GM23338 (cell line): ENCODE measurements at regions not wholly inside any gene's neighbourhood (a gene's known extent, or its start where the extent isn't known, plus 50 kb on each side); places are given as distances from the start of the nearest gene placed in this dataset.

Source experiments
- ATAC-seq: fragments of 200-7000 bp; cut with Tn5 transposase; 3 replicates; pipeline ENCODE4 v1.9.1; 2020
- DNase-seq: peaks from one replicate; pipeline ENCODE4 v3.0.0-alpha.2; 2015; ENCODE audit warnings: low spot score
- H2AFZ ChIP-seq: fragments of 200-600 bp; sonication (generic); 2 replicates; pipeline ENCODE4 v1.8.0; 2016; ENCODE audit warnings: antibody characterized with exemption, mild to moderate bottlenecking, moderate library complexity
- H3F3A ChIP-seq: fragments of 200-600 bp; sonication (generic); replicated peaks from 2 replicates; pipeline ENCODE4 v1.8.0; 2017; ENCODE audit warnings: antibody characterized with exemption, mixed run types, low read depth
- H3K27ac ChIP-seq: fragments of 200-600 bp; sonication (generic); 2 replicates; pipeline ENCODE4 v1.6.1; 2016; ENCODE audit warnings: low read depth
- H3K27me3 ChIP-seq: fragments of 200-600 bp; sonication (generic); 2 replicates; pipeline ENCODE4 v1.8.0; 2016; ENCODE audit warnings: mild to moderate bottlenecking, mixed run types, moderate library complexity; ENCODE audit not compliant: insufficient read depth
- H3K36me3 ChIP-seq: fragments of 200-600 bp; sonication (generic); 2 replicates; pipeline ENCODE4 v1.8.0; 2016; ENCODE audit warnings: mild to moderate bottlenecking; ENCODE audit not compliant: insufficient read depth
- H3K4me1 ChIP-seq: fragments of 200-600 bp; sonication (generic); 2 replicates; pipeline ENCODE4 v1.8.0; 2016; ENCODE audit warnings: mild to moderate bottlenecking, moderate library complexity; ENCODE audit not compliant: insufficient read depth
- H3K4me2 ChIP-seq: fragments of 200-600 bp; sonication (generic); 2 replicates; pipeline ENCODE4 v1.7.1; 2017; ENCODE audit warnings: mixed run types
- H3K4me3 ChIP-seq: fragments of 200-600 bp; sonication (generic); 2 replicates; pipeline ENCODE4 v1.6.1; 2016; ENCODE audit warnings: mixed run types
- H3K79me2 ChIP-seq: fragments of 200-600 bp; sonication (generic); replicated peaks from 2 replicates; pipeline ENCODE4 v1.8.0; 2017; ENCODE audit warnings: mild to moderate bottlenecking; ENCODE audit not compliant: insufficient read depth
- H3K9me2 ChIP-seq: fragments of 200-600 bp; sonication (generic); 2 replicates; pipeline ENCODE4 v1.8.0; 2017; ENCODE audit not compliant: insufficient read depth
- H4K20me1 ChIP-seq: fragments of 200-600 bp; sonication (generic); replicated peaks from 2 replicates; pipeline ENCODE4 v1.8.0; 2017; ENCODE audit warnings: mild to moderate bottlenecking; ENCODE audit not compliant: insufficient read depth
- H3K27ac Mint-ChIP-seq: 2 replicates; pipeline ENCODE4 v1.8.0; 2020; ENCODE audit warnings: inconsistent platforms, mild to moderate bottlenecking, moderate library complexity, mixed read lengths
- H3K27me3 Mint-ChIP-seq: 3 replicates; pipeline ENCODE4 v1.8.0; 2022; ENCODE audit warnings: low read depth, mild to moderate bottlenecking, moderate library complexity, mixed read lengths, inconsistent platforms; ENCODE audit not compliant: insufficient read depth, poor library complexity
- H3K36me3 Mint-ChIP-seq: 3 replicates; pipeline ENCODE4 v1.8.0; 2021; ENCODE audit warnings: low read depth, mild to moderate bottlenecking, inconsistent platforms, moderate library complexity, mixed read lengths
- H3K4me1 Mint-ChIP-seq: 3 replicates; pipeline ENCODE4 v1.8.0; 2020; ENCODE audit warnings: mild to moderate bottlenecking, inconsistent platforms, mixed read lengths
- H3K4me3 Mint-ChIP-seq: 3 replicates; pipeline ENCODE4 v1.8.0; 2021; ENCODE audit warnings: moderate library complexity, mild to moderate bottlenecking, inconsistent platforms, mixed read lengths
- H3K9me3 Mint-ChIP-seq: 3 replicates; pipeline ENCODE4 v1.8.0; 2020; ENCODE audit warnings: moderate library complexity, mild to moderate bottlenecking, inconsistent platforms, mixed read lengths
- CTCF ChIP-seq, 2 experiments: fragments of 200-600 bp in 1 of 2; sonication (generic) in 1 of 2; conservative IDR thresholded peaks; 2 replicates each; pipeline versions ENCODE4 v1.5.1 to v1.6.1; 2016 to 2017; ENCODE audit warnings: antibody characterized with exemption in 2 of 2, low read depth in 2 of 2, mild to moderate bottlenecking in 2 of 2, moderate library complexity in 1 of 2
- ETS1 ChIP-seq: IDR thresholded peaks from 2 replicates; pipeline ENCODE4 v1.6.1; 2016; ENCODE audit warnings: antibody characterized with exemption
- ZNF462 ChIP-seq: fragments of 250-450 bp; sonication (Bioruptor Pico); IDR thresholded peaks from 2 replicates; pipeline ENCODE4 v1.5.0; 2020; ENCODE audit warnings: mild to moderate bottlenecking, moderate library complexity

DNA sequence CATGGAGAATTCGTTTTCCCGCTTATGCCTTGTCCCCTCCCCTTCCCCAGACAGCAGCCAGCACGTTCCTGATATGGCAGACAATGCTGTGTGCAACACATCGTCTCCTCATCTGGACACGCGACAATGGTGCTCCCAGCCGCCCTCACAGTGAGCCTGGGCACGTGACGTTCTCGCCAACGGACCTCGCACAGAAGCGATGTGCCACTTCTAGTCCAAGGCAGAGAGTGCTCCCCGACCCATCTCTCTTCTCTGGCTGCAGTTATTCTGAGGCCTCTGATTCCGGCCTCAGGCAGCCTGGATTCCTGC is 505.4 kb downstream of the EIPR1 start:
- Mint-ChIP-seq H3K36me3 (peaks cover 6% of the 10 kb centered on the region), H3K4me1 (no peaks in the 10 kb centered on the region; the same call in 2 of the 3 replicates), H3K27me3 (peaks cover 6% of the 10 kb centered on the region), H3K9me3 (peaks cover 10% of the 10 kb centered on the region), H3K4me3 (no peak overlapping the region), H3K27ac (no peak overlapping the region)
- Histone ChIP-seq H3K79me2 (no peaks in the 10 kb centered on the region), H2AFZ (no peak overlapping the region), H3F3A (no peaks in the 10 kb centered on the region), H3K4me1 (no peaks in the 10 kb centered on the region), H3K4me2 (no peak overlapping the region), H4K20me1 (no peaks in the 10 kb centered on the region), H3K36me3 (no peaks in the 10 kb centered on the region), H3K27me3 (no peaks in the 10 kb centered on the region), H3K9me2 (no peaks in the 10 kb centered on the region), H3K27ac (no peak overlapping the region), H3K4me3 (no peak overlapping the region)
- ATAC-seq (no peak), DNase-seq (no peak)
- TF ChIP-seq ZNF462 (CRISPR knock-in tag) (no peak), CTCF (conservative IDR thresholded peaks at IDR 0.05; ENCODE audit: low read depth in 2 of 2) (no peak)

- H3K36me3 ChIP-seq = no peaks in the 10 kb centered on the region
- H3K4me1 Mint-ChIP-seq = no peaks in the 10 kb centered on the region; the same call in 2 of the 3 replicates
- H3K4me1 ChIP-seq = no peaks in the 10 kb centered on the region
- H3K27me3 Mint-ChIP-seq = peaks cover 6% of the 10 kb centered on the region
- no peak overlapping the region for H3K4me3 Mint-ChIP-seq
- no peak overlapping the region for H3K4me3 ChIP-seq
- H3K4me2 ChIP-seq = no peak overlapping the region
- no peak overlapping the region for H3K27ac Mint-ChIP-seq
- no peaks in the 10 kb centered on the region for H3K27me3 ChIP-seq
- no peak for ATAC-seq
- no peak overlapping the region for H2AFZ ChIP-seq
- H3K79me2 ChIP-seq = no peaks in the 10 kb centered on the region
- DNase-seq = no peak
- no peak overlapping the region for H3K27ac ChIP-seq
- H3K9me3 Mint-ChIP-seq = peaks cover 4% of the 10 kb centered on the region
- H3K9me2 ChIP-seq = no peaks in the 10 kb centered on the region
- no peaks in the 10 kb centered on the region for H3F3A ChIP-seq
- no peaks in the 10 kb centered on the region for H4K20me1 ChIP-seq
- no peaks in the 10 kb centered on the region for H3K36me3 Mint-ChIP-seq
- TF ChIP-seq CTCF (conservative IDR thresholded peaks at IDR 0.05; ENCODE audit: low read depth in 2 of 2) (no peak), ETS1 (no peak)
Observed at GRCh38 chr2:2871480-2872308, 505.9 kb downstream of the EIPR1 start.
